Smooth muscle cell (in vitro differentiated cells): ENCODE measurements at regions not wholly inside any gene's neighbourhood (a gene's known extent, or its start where the extent isn't known, plus 50 kb on each side); places are given as distances from the start of the nearest gene placed in this dataset.

Experiments
- DNase-seq: peaks from one replicate; lab custom pipeline; 2025; ENCODE audit not compliant: unreplicated experiment; lab: John Stamatoyannopoulos, UW
- H2AFZ ChIP-seq: fragments of 200-600 bp; sonication (generic); 2 replicates; pipeline ENCODE4 v1.6.0; 2016; ENCODE audit warnings: antibody characterized with exemption, low read depth, mild to moderate bottlenecking
- H3F3A ChIP-seq: fragments of 200-600 bp; sonication (generic); 2 replicates; pipeline ENCODE4 v1.6.0; 2017; ENCODE audit warnings: antibody characterized with exemption, low read depth
- H3K27ac ChIP-seq: fragments of 200-600 bp; sonication (generic); 2 replicates; pipeline ENCODE4 v1.5.1; 2016; ENCODE audit warnings: low read depth, mild to moderate bottlenecking
- H3K27me3 ChIP-seq: fragments of 200-600 bp; sonication (generic); 2 replicates; pipeline ENCODE4 v1.6.1; 2016; ENCODE audit warnings: low read depth, mild to moderate bottlenecking
- H3K36me3 ChIP-seq: fragments of 200-600 bp; sonication (generic); 2 replicates; pipeline ENCODE4 v1.5.1; 2016; ENCODE audit warnings: low read depth
- H3K4me1 ChIP-seq: fragments of 200-600 bp; sonication (generic); 2 replicates; pipeline ENCODE4 v1.5.1; 2016; ENCODE audit warnings: low read depth
- H3K4me2 ChIP-seq: fragments of 200-600 bp; sonication (generic); 2 replicates; pipeline ENCODE4 v1.6.0; 2016; ENCODE audit warnings: mild to moderate bottlenecking
- H3K4me3 ChIP-seq: fragments of 200-600 bp; sonication (generic); 2 replicates; pipeline ENCODE4 v1.5.1; 2016; ENCODE audit warnings: mild to moderate bottlenecking
- H3K79me2 ChIP-seq: fragments of 200-600 bp; sonication (generic); 2 replicates; pipeline ENCODE4 v1.6.0; 2016; ENCODE audit warnings: low read depth, mild to moderate bottlenecking
- H3K9ac ChIP-seq: fragments of 200-600 bp; sonication (generic); 2 replicates; pipeline ENCODE4 v1.6.0; 2016; ENCODE audit warnings: low read depth
- H3K9me3 ChIP-seq: fragments of 200-600 bp; sonication (generic); replicated peaks from 2 replicates; pipeline ENCODE4 v1.5.1; 2016; ENCODE audit warnings: low read depth
- H4K20me1 ChIP-seq: fragments of 200-600 bp; sonication (generic); 2 replicates; pipeline ENCODE4 v1.6.0; 2016; ENCODE audit warnings: low read depth
- WGBS: methylation state at CpG from one replicate; pipeline ENCODE4 v1.1.7; 2016; ENCODE audit warnings: low lambda C conversion rate; 5-methylcytosine and 5-hydroxymethylcytosine counted together
- TF ChIP-seq, protein P1 (sequence below): fragments of 200-600 bp; sonication (generic); IDR thresholded peaks from 2 replicates; pipeline ENCODE4 v1.5.1; 2017; ENCODE audit warnings: borderline replicate concordance, mild to moderate bottlenecking, antibody characterized with exemption; ENCODE audit not compliant: insufficient read depth, poor library complexity, severe bottlenecking

DNA sequence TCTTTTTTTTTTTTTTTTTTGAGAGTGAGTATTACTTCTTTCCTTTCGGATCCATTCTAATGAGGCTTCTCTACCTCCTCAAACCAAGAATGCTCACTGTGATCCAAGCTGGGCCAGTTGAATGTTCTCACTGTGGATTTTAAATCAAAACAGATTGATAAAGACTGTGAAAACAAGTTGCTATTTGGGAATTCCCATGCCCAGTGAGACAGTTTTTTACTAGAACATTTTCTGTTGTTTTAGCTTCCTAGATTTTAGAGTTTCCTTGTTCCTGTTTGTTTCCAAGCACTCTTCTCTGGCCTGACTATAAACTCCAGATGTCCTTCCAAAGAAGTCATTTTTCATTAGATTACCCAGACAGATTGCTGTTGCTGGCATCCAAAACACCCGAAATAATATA lies 60.1 kb upstream of the GALNT15 start:
- H2AFZ ChIP-seq = no peak overlapping the region
- H3K27ac ChIP-seq = no peak overlapping the region
- 89% methylated on average over 2 of the region's 2 CpGs for WGBS
- H3K4me2 ChIP-seq = no peak overlapping the region
- H3K4me1 ChIP-seq = no peaks in the 10 kb centered on the region
- no peaks in the 10 kb centered on the region for H3F3A ChIP-seq
- TF ChIP-seq, protein P1, sequence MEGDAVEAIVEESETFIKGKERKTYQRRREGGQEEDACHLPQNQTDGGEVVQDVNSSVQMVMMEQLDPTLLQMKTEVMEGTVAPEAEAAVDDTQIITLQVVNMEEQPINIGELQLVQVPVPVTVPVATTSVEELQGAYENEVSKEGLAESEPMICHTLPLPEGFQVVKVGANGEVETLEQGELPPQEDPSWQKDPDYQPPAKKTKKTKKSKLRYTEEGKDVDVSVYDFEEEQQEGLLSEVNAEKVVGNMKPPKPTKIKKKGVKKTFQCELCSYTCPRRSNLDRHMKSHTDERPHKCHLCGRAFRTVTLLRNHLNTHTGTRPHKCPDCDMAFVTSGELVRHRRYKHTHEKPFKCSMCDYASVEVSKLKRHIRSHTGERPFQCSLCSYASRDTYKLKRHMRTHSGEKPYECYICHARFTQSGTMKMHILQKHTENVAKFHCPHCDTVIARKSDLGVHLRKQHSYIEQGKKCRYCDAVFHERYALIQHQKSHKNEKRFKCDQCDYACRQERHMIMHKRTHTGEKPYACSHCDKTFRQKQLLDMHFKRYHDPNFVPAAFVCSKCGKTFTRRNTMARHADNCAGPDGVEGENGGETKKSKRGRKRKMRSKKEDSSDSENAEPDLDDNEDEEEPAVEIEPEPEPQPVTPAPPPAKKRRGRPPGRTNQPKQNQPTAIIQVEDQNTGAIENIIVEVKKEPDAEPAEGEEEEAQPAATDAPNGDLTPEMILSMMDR = no peak
- no peak overlapping the region for H3K4me3 ChIP-seq
- no peaks in the 10 kb centered on the region for H4K20me1 ChIP-seq
- no peaks in the 10 kb centered on the region for H3K9me3 ChIP-seq
- DNase-seq = no peak
- H3K79me2 ChIP-seq = no peaks in the 10 kb centered on the region
- no peaks in the 10 kb centered on the region for H3K36me3 ChIP-seq
- no peak overlapping the region for H3K9ac ChIP-seq
- H3K27me3 ChIP-seq = no peaks in the 10 kb centered on the region

DNA sequence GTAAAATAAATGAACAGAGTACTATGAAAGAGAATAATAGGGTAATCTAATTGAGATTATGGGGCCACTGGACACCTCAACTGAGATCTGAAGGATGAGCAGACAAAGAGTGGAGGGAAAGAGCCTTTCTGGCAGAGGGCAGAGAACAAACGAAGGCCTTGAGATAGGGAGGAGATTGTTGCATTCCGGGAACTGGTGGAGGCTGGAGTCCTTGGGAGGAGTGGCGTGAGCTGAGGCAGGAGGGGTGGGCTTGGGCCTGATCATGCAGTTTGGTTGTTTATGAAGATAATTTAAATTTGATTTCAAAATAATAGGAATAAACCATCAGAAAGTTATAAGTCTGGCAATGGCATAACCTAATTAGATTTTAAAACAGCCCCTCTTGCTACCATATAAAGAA lies 59.5 kb upstream of the GALNT15 start:
- H3F3A ChIP-seq = no peaks in the 10 kb centered on the region
- no peak overlapping the region for H2AFZ ChIP-seq
- WGBS = 87% methylated on average over 3 of the region's 3 CpGs
- H3K4me3 ChIP-seq = no peak overlapping the region
- TF ChIP-seq, protein P1 = no peak
- H3K4me2 ChIP-seq = no peak overlapping the region
- H3K9ac ChIP-seq = no peak overlapping the region
- no peaks in the 10 kb centered on the region for H3K9me3 ChIP-seq
- no peaks in the 10 kb centered on the region for H4K20me1 ChIP-seq
- no peaks in the 10 kb centered on the region for H3K4me1 ChIP-seq
- no peaks in the 10 kb centered on the region for H3K27me3 ChIP-seq
- no peak overlapping the region for H3K27ac ChIP-seq
- no peaks in the 10 kb centered on the region for H3K36me3 ChIP-seq
- no peaks in the 10 kb centered on the region for H3K79me2 ChIP-seq
- no peak for DNase-seq

DNA sequence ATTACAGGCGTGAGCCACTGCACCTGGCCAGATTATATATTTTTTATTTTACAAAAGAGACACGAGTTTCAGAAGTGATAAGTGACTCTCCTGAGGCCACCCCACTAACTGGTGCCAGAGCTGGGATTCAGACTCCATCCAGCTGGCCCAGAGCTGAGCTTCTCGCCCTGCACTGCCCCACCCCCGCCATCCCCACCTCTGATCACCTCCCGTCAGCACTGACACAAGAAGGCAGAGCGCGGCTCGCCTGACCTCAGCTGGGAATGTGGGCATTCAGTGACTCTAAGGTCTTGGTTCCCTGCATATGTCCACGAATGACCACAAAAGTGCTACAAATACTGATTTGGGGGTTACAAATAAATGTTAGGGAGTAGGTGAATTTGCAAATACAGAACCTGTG lies 56.1 kb upstream of the GALNT15 start:
- H3K4me3 ChIP-seq = no peak overlapping the region
- no peaks in the 10 kb centered on the region for H3K4me1 ChIP-seq
- H3K79me2 ChIP-seq = no peaks in the 10 kb centered on the region
- no peaks in the 10 kb centered on the region for H3K9me3 ChIP-seq
- DNase-seq = no peak
- 86% methylated on average over 9 of the region's 9 CpGs for WGBS
- H3K36me3 ChIP-seq = no peaks in the 10 kb centered on the region
- H3K9ac ChIP-seq = no peak overlapping the region
- TF ChIP-seq, protein P1 = no peak
- H4K20me1 ChIP-seq = no peaks in the 10 kb centered on the region
- H3F3A ChIP-seq = no peaks in the 10 kb centered on the region
- no peak overlapping the region for H2AFZ ChIP-seq
- no peak overlapping the region for H3K27ac ChIP-seq
- H3K27me3 ChIP-seq = no peaks in the 10 kb centered on the region
- H3K4me2 ChIP-seq = no peak overlapping the region

DNA sequence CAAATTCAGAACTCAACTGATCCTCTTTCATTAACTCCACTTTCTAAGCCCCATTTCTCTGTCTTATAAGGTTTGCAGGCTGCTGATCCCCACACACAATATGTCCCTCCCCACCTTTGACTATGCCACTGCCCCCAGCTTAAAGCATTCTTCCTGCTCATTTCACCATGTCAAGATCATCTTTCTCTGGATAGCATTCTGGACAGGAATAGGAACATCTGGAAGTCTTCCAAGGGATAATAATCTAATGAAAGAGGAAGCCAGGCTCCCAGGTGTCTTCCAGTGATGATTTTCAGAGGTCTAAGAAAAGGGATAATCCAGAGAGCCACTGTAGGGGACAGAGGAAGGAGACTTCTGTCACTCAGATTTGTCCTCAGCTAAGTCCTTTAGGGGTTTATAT lies 54.6 kb upstream of the GALNT15 start:
- H4K20me1 ChIP-seq = no peaks in the 10 kb centered on the region
- TF ChIP-seq, protein P1 = no peak
- H3K9me3 ChIP-seq = no peaks in the 10 kb centered on the region
- no peak overlapping the region for H3K4me2 ChIP-seq
- H3K4me3 ChIP-seq = no peak overlapping the region
- no peaks in the 10 kb centered on the region for H3K4me1 ChIP-seq
- no peaks in the 10 kb centered on the region for H3K36me3 ChIP-seq
- H3K27me3 ChIP-seq = no peaks in the 10 kb centered on the region
- no peak overlapping the region for H2AFZ ChIP-seq
- H3F3A ChIP-seq = no peaks in the 10 kb centered on the region
- no peak overlapping the region for H3K9ac ChIP-seq
- no peak for DNase-seq
- no peak overlapping the region for H3K27ac ChIP-seq
- no peaks in the 10 kb centered on the region for H3K79me2 ChIP-seq
